HT1080 (cell line): ENCODE measurements at regions not wholly inside any gene's neighbourhood (a gene's known extent, or its start where the extent isn't known, plus 50 kb on each side); places are given as distances from the start of the nearest gene placed in this dataset.

Source experiments
- DNase-seq: peaks from one replicate; pipeline ENCODE4 v3.0.0-alpha.2; 2015; ENCODE audit warnings: low read depth

DNA sequence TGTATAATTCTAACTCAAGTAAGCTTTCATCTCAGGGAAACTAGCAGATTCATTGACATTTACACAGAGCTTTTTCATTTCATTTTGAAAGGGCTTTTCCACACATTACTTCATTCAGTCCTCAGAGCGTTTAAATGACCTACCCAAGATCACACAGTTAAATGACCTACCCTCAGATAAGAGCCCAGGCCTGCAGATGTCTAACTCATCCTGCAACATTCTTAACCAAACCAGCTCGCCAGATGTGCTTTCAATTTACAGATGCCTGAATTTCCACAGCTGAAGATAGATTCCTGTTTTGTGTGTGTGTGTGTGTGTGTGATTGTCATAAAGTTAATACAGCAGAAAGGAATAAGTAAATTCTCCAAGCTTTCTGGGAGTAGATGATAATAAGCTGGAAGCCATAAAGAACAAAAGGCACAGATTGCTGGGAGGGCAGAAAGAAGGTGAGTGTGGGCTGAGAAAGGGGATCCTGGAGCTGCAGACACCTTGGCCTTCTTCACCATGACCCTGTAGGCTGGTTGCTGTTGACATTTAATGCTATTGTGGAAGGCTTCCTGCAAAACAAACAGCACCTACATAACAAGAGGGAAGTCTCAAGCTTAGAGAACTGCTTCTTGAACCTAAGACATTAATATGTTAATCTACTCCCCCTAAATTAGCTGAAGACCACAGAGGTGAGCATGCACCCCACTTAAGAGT lies 489.7 kb upstream of the CELF2 start:
- no peak for DNase-seq

DNA sequence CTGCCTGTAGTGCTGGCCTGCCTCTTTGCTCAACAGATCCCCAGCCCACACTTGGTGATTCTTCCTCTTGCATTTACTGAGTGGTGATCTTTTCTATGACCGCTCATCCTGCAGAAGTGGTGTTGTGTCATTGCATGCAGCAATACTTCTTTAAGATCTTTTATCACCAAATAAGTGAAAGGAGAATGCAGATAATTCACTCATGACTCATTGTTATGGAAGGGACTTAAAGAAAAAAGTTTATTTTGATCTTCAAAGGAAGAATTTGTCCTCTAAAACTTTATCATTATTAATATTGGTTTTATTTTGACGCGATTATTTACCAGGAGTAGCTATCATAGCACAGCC lies 489.1 kb upstream of the CELF2 start:
- no peak for DNase-seq

DNA sequence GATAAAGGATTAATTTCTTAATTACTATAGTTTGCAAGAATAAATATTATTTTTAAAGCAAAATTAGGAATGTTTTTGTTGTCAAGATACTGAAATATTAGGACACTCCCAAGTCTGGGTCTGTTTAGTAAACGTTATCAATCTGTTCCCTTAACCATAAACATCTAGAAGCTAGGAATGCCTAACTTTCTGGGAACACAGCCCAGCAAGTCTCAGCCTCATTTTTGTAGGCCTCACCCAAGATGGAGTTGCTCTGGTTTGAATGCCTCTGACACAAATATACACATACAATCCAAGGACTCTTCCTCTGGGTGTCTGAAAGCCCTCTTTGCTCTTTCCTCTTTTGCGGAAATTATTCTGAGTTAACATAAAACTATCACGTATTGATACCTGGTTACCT lies 487.4 kb upstream of the CELF2 start:
- no peak for DNase-seq

DNA sequence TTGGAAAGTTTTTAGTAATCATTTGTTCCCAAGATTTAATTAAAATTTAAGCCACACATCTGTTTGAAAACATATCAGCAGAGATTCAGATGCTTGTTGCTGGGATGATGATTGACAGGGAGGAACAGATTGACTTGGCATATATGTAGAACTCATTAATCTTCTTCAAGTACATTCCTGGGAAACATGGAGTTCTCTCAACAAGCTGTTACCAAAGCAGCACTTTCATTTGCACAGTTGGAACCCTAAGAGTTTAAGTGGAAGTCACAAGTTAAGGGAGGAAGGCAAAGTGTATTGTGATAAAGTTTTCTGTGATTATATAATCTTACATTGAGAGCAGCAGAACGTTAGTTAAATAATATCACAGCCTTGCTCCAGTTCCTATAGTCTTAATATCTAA lies 485.4 kb upstream of the CELF2 start:
- no peak for DNase-seq

DNA sequence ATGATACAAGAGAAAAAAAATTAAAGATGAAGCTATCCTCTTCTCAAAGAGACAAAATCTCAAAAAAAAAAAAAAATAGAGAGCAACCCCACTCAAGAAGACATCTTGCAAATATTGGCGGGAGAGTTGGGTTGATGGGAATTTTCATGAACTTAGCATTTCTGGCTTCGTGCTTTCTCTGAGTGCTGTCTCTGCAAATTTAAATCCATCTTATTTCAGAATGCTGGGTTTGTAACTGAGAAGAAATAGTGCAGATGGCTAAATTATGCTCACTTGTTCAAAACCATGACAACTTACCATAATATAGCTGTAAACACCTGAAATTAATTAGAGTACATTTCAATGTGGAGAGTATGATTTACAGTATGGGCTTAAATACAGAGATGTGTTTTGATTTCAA lies 484.8 kb upstream of the CELF2 start:
- no peak for DNase-seq

DNA sequence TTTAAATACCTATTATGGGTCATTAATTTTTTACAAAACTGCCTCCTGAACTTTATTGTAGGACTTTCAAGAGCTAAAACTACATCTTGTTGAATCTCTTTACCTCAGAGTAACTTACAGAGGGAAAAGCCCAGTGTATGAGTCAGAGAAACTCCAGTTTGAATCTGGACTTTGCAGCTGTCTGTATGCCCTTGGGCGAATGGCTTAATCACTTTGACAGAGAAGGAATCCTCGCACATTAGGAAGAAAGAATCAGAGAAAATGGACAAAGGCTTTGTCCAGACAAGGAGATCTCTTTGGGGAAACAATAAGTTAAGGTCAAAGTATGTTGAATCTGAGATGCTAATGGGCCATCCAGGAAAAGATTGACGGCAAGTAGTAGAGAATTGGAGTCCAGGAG lies 484.2 kb upstream of the CELF2 start:
- DNase-seq: no peak

DNA sequence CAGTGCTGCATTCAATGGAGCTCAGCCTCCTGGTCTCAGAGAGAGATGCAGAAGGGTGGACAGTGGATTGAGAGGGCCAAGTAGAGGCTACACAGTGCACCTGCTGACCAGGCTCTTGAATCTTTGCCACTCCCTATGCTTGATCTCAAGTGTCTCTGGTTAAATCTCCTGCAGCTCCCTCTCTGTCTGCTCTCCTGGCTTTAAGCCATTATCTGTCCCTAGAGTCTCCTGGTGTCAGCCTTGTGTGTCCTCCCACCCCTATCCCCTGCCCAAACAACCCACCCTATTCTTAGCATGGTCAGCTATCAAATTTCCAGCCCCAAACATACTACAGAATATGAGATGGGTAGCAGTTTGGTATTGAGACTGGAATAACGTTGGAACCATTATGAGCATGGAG lies 479.3 kb upstream of the CELF2 start:
- DNase-seq: no peak

DNA sequence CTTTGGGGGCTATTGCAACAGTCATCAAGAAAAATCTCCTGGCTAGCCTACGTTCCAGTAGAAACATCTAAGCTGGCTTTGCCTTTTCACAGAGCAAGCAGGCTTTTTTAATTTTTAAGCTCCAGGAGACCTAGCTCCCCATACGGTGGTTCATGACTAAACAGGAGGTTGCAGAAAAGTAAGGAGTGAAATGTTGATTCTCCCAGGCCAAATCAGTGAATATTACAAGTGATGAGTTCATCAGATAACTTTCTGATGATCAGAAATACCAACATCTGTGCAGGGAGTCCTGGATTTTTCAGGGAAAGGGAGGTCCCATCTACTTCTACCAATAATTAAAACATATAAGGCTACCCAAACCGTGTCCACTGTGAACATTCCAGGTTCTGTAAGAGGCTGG lies 477.3 kb upstream of the CELF2 start:
- DNase-seq: no peak

DNA sequence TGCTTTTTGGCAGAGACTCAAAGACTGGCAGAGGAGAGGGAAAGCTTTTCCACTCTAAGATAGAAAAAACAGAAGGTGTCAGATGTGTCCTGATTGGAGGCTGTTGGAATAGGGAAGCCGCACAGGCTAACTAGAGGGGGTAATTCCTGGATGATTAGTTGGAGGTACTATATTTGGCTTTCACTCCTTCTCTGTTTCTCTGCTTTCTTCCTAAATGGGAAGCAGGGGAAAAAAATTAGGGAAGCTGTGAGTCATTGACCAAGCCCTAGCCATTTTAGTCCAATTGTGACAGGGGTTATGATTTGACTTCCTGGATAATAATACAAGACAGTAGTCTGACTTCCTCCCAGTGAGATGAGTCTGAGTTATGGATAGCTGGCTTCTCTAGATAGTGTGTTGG lies 475.2 kb upstream of the CELF2 start:
- DNase-seq: no peak

DNA sequence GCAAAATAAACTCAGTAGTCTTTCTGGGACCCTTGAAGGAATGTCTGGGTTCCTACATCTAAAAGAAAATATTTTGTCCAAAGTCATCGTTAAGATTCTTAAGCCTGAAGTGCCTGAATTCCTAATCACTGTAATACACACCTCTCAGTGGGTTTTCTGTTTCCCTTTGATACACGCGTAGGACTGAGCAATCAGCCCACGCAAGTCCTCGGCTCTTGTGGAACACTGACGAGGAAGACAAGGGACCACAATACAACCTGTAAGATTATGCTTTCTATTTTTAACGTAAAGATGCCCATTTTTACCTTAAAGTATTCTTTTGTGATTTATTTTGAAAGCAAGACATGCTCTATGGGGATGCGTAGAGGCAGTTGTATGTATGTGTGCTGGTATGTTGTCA lies 472.8 kb upstream of the CELF2 start:
- no peak for DNase-seq

DNA sequence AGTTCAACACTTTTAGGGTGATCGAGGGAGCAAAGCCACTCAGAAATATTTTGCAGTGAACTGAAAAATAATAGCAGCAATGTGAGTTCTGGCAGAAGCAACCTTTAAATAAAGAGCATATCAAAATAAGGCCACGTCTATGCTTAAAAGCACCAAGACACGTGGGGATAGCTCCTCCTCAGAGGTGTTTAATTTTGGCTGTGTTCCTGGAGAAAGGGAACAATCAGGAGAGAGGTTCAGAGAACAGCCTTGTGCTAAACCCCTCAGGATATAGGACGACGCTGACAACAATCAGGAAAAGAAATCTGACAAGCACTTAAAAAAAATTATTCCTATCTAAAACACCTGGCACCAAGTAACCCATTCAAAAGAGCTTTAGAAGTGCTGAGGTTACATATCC lies 471.9 kb upstream of the CELF2 start:
- no peak for DNase-seq

DNA sequence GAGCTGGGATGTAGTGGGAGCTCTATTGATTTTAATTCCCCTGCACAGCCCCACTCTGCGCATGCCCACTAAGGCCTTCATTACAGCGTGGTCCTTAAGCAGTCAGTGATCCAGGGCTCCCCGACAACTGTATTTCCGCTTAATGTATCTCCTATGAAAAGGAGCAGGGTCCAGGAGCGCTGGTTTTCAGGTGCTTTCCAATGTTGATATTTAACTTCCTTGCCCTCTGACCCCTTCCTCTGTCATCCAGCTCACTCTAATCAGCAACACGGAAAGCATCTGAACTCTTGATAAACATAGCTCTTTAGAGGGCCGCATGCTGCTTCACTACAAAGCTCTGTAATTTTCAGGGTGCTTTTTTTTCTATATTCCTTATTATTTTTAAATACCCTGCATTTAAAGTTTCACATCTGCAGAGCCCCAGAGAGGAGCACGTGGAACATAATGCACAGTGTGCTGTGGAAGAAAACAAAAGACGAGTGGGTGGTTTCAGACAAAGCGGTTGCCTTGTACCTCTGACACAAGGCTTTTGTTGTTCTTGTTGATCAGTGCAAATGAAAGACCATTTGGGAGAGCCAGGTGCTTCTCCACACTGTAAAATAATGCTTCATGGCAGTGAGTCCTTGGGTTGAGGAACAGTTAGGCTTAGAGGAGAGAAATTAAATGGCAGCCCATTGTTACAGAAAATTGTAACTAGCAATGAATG lies 465.9 kb upstream of the CELF2 start:
- no peak for DNase-seq

DNA sequence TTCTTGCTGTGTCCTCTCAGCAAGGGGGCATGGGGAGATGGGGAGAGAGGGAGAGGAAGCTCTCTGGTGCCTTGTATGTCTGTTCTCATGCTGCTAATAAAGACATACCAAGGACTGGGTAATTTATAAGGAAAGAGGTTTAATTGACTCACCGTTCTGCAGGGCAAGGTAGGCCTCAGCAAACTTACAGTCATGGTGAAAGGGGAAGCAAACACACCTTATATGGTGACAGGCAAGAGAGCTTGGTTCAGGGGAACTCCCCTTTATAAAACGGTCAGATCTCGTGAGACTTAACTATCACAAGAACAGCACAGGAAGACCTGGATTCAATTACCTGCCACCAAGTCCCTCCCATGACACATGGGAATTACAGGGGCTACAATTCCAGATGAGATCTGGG lies 464.7 kb upstream of the CELF2 start:
- no peak for DNase-seq

DNA sequence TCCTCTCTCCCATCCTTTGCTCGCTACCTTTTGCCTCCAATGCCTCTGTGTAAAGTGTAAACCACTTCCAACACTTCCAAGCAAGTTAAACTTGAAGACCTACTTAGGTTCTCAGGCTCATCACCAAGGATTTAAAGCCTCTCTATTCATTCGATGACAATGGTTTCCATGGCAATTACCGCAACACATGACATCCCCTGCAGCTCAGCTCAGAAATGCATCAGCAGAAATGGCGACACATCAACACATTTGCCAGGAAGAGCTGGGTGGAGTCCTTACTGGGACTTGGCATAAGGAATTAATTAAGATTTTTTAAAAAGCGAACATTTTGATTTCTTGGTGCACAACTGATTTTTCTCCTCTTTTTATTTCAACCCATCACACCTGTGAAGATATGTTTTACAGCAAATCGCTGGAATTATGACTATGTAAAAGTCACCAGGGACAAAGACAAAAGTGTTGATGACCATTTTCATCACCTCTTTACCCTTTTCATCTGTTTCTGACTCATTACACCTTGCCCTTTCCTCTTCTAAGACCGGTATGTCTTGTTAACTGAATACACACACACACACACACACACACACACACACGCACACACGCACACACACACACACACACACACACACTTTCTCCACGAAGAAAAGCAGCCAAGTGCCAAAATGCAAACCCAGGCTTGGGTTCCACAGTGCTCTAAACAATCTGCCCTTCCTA lies 453.4 kb upstream of the CELF2 start:
- DNase-seq: no peak

DNA sequence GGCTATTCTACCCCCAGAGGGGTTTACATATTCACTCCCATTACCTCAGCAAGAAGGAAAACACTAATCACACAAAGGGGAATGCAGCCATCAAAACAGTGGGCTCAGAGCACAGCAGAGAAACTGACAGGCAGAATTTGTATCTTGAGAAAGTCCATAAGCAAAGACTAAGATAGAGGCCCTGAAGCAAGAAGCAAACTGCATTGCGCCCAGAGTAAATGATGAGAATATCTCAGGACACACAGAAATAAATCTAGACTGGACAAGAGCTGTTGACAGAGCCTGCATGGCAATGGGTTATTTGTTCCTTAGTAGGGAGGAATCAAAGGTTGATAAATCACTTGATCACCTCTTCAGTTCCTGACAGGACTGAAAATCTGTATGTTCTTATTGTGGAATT lies 440.7 kb upstream of the CELF2 start:
- DNase-seq: no peak

DNA sequence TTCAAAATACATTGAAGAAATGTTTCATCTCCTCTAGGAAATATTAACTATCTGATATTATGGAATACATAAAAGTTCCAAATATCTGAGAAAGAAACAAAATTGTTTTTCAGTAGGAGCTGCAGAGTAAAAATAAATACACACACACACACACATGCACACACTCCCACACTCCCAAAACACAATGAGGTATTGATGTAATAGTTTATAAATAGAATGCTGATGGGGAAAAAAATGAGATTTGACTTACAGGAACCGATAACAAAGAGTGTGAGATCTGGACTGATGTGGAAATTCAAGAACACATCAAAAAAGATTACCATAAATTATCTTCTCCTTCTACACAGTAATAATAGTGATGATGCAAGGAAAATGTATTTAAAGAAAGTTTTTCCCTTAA lies 438.0 kb upstream of the CELF2 start:
- no peak for DNase-seq

DNA sequence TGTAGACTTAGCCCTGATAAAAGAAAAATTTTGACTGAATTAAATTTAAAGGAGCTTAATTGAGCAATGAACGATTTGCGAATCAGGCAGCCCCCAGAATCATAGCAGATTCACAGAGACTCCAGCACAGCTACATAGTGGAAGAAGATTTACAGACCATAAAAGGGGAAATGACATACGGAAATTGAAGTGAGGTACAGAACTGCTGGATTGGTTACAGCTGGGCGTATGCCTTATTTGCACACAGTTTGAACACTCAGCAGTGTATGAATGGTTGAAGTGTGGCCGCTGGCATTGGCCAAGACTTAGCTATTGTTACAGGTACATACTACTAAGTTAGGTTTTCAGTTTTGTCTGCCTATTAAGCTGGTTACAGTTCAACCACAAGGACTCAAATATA lies 433.5 kb upstream of the CELF2 start:
- DNase-seq: no peak

DNA sequence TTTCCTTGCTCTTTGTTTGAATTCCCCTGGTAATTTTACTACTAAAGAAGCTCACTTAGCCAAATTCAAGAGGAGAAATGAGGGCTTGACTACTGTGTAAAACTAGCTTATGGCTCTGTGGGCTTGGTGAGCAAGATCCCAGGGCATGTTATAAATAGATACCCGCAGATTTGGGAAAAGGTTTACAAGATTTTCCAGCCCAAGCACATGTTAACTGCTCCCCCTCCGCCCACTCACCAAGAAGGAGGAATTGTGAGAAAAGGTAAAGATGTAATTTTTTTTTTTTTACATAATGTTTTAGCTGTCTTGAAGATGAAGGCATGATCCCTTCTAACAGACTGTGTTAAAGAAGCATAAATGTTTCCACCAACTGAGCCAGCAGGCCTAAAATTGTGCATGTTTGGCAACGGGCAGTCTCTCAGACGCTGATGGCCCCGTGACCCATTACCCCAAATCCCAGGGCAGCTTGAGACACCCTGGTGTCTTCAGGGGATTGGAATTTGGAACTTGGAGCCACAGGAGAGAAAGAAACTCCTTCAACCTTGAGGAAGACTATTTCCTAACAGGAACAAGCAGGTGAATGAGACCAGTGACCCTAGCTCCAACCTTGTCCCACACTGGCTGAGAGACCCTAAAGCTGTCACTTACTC lies 429.8 kb upstream of the CELF2 start:
- no peak for DNase-seq

DNA sequence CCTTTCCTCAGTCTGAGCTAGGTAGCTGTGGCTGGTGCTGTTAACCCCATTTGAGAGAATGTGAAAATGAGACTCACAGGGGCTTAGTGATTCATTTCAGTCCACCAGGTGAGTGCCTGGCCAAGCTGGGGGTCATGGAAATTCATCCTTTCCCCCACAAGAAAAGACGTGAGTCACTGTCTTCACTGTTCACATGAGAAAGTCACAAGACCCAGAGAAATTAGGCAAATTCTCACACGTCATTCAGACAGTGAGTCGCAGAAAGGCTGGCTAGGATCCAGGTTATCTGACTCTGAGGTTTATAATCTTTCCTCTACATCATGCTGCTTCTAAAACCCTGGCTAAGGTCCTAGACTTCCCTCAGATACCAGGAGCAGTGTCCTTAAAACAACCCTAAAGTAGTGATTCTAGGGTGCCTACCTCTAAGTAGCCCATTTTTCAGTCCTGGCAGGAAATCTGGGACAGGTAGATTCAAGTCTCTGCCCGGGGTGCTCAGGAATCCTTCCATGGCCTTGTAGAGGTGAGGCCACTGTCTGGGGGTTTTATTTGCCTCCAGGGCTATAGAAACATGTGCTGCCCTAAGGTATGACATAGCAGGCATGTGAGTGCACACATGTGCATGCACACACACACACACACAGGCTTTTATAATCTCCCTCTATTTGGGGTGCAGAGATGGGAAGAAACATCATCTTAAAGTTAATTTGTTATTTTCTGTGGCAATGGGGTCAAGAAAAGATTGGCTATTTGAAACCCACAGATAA lies 427.9 kb upstream of the CELF2 start:
- peak; percentile 70 for DNase-seq

DNA sequence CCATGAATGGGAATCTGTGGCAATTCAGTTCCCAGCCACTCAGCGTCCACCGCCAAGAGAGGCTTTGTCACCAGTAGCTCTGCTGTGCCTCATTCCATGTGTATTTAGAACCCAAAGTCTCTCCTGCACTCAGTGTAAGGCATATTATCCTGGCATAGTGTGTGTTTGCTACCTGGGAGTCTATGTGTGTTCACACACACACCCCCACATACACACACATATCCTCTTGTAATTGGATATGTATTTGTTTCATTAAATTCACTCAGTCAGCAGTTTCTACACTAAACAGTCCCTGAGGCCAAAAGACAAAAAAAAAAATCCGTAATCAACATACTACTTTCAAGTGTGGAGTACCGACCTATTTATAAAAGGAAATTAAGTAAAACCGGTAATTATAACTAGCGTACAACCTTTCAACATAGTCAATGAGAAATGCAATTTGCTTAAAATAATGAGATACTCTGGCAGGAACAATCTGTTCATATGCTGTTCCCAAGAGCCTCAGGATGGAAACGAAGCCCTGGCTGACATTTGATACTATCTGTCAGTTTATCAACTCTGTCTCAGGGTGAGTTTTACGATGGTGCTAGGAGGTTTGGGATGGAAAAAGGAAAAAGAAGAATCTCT lies 425.8 kb upstream of the CELF2 start:
- DNase-seq: no peak

DNA sequence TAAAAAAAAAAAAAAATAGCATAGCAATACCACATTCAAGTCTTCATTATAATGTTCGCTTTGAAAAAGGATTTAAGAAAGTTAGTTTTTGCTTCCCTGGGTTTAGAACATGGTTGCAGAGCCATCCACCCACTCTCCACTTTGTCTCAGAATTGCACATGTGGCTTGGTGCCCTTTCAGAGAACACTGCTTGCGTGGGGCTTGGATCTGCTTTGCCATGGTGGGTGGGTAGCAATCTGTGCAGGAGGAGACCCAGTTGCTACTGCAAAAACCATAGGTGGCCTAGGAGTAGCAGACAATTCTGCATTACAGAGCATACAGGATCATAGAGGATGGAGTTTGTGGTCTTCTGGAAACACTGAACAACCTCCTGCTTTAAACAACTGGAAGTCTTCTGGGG lies 421.4 kb upstream of the CELF2 start:
- no peak for DNase-seq
